ENCODE measurements at regions not wholly inside any gene's neighbourhood (a gene's known extent, or its start where the extent isn't known, plus 50 kb on each side); places are given as distances from the start of the nearest gene placed in this dataset.
"Not testable (repeated sequence)": the region's sequence is repeated elsewhere in the genome, so short reads cannot be mapped to it uniquely, and the experiment has no call there.

DNA sequence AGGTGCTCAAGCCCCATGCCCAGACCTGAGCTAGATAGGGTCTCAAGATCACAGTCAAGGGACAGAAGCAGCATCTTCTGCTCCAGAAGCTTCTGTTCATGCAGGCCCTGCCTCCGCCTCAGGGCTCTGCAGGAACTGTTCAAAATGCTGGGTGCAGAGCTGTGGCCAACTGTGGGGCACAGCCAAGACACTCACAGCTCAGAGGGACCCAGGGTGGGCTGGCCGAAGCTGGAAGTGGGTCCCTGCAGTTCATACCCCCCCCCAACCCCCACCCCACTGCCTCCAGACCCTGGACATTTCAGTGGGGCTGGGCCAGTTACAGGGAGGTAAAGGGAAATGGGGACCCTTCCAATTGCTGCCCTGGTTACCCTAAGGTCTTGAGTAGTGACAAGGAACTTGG, 129.0 kb downstream of the CRYBB2 start:
- no peak for TF ChIP-seq CTCF (IDR thresholded peaks at IDR 0.05; ENCODE audit: borderline replicate concordance, insufficient read depth, low read depth, low read length)
- H3K4me3 ChIP-seq (ENCODE audit: low read depth, low read length): no peak overlapping the region

GRCh38 chr22:25348996-25349395, 129.6 kb downstream of the CRYBB2 start:
- not testable (repeated sequence) for H3K4me3 ChIP-seq (ENCODE audit: low read depth, low read length)

- H3K4me3 ChIP-seq (ENCODE audit: low read depth, low read length): no peak overlapping the region
- TF ChIP-seq CTCF (IDR thresholded peaks at IDR 0.05; ENCODE audit: borderline replicate concordance, insufficient read depth, low read depth, low read length): no peak
These were observed 131.1 kb downstream of the CRYBB2 start for GRCh38 chr22:25350551-25350971.

GRCh38 chr22:25351631-25352293, 132.3 kb downstream of the CRYBB2 start:
- H3K4me3 ChIP-seq (ENCODE audit: low read depth, low read length): no peak overlapping the region
- TF ChIP-seq CTCF (IDR thresholded peaks at IDR 0.05; ENCODE audit: borderline replicate concordance, insufficient read depth, low read depth, low read length): no peak

- no peak for TF ChIP-seq CTCF (IDR thresholded peaks at IDR 0.05; ENCODE audit: borderline replicate concordance, insufficient read depth, low read depth, low read length)
- H3K4me3 ChIP-seq (ENCODE audit: low read depth, low read length): no peak overlapping the region
These were observed 132.8 kb downstream of the CRYBB2 start for GRCh38 chr22:25352294-25352680.

DNA sequence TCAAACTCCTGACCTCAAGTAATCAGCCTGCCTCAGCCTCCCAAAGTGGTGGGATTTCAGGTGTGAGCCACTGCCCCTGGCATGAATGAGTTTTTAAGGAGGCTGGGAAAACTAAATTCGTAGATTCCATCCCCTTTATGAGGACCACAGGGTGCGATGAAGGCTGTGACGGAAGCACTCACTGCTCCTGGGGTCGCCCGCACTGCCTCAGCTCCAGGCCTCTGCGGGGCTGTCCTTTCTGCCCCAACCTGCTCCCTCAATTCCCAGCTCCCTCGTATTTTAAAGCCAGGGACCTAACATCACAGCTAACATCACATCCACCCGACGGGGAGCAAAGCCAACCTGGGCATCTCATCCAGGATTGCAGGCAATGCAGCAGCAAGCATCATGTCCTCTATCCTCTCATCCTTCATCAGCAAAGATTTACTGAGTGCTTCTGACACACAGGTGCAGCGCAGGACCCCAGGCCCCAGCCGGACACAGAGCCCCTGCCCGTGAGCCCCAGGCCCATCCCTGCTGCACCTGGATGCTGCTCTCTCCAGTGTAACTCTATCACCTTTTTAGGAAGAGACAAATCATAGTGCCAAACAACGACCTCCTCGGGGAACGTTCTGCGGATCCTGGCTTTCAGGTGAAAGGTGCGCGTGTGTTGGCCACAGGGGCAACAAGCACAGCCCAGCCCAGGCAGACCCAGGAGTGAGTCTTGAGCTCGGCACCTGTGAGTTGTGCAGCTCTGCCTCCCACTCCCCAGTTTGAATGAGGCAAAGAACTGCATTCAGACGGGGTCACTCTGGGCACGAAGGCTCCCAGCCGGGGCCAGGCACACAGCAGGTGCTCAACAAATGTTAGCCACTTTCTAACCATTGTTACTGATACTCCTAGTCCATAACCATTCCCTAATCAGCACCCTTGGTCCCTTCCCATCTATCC, 134.3 kb downstream of the CRYBB2 start:
- H3K4me3 ChIP-seq (ENCODE audit: low read depth, low read length): no peak overlapping the region
- TF ChIP-seq CTCF (IDR thresholded peaks at IDR 0.05; ENCODE audit: borderline replicate concordance, insufficient read depth, low read depth, low read length): no peak

GRCh38 chr22:25354456-25354855, 135.0 kb downstream of the CRYBB2 start:
- TF ChIP-seq CTCF (IDR thresholded peaks at IDR 0.05; ENCODE audit: borderline replicate concordance, insufficient read depth, low read depth, low read length): no peak

More at GRCh38 chr22:25354456-25354855, 135.0 kb downstream of the CRYBB2 start:
- no peak overlapping the region for H3K4me3 ChIP-seq (ENCODE audit: low read depth, low read length)

Measured in GM12875 (cell line).